ENCODE measurements at regions not wholly inside any gene's neighbourhood (a gene's known extent, or its start where the extent isn't known, plus 50 kb on each side); places are given as distances from the start of the nearest gene placed in this dataset.

GRCh38 chr12:66044731-66045130 lies 85.8 kb downstream of the LLPH start:
- TF ChIP-seq CTCF (IDR thresholded peaks at IDR 0.05; ENCODE audit: insufficient read depth, low read length), result no peak
- TF ChIP-seq REST (IDR thresholded peaks at IDR 0.05; ENCODE audit: insufficient replicate concordance, low read depth), result no peak
- no peak for TF ChIP-seq POLR2AphosphoS5 (IDR thresholded peaks at IDR 0.05; ENCODE audit: low read depth)

Data from HL-60 (cell line).